Endothelial cell of umbilical vein (primary cell): ENCODE measurements at regions not wholly inside any gene's neighbourhood (a gene's known extent, or its start where the extent isn't known, plus 50 kb on each side); places are given as distances from the start of the nearest gene placed in this dataset.

Experiments used
- EZH2 ChIP-seq: IDR thresholded peaks from 2 replicates; pipeline ENCODE4 v1.6.1; 2012; ENCODE audit warnings: borderline replicate concordance, low read depth, mild to moderate bottlenecking, moderate library complexity, low read length, inconsistent platforms; ENCODE audit not compliant: severe bottlenecking
- FOS ChIP-seq: IDR thresholded peaks from 2 replicates; pipeline ENCODE4 v1.6.1; 2011; ENCODE audit warnings: mild to moderate bottlenecking, low read length, moderate library complexity, borderline replicate concordance; ENCODE audit not compliant: insufficient read depth
- POLR2A ChIP-seq: IDR thresholded peaks from 2 replicates; pipeline ENCODE4 v1.6.1; 2012; ENCODE audit warnings: low read depth, mild to moderate bottlenecking, control low read depth, low read length
- POLR2AphosphoS5 ChIP-seq: IDR thresholded peaks from 2 replicates; pipeline ENCODE4 v1.6.1; 2012; ENCODE audit warnings: low read depth, mild to moderate bottlenecking, control low read depth, low read length, moderate library complexity; ENCODE audit not compliant: insufficient read depth
- TF ChIP-seq, protein P1 (sequence below), 2 donors: IDR thresholded peaks; 1 replicate in 1 of 2; 2 replicates in 1 of 2; pipeline ENCODE4 v1.5.1; 2011; ENCODE audit warnings: low read length in 2 of 2, mild to moderate bottlenecking in 2 of 2, moderate library complexity in 2 of 2, control low read depth in 1 of 2, inconsistent platforms in 1 of 2, low read depth in 1 of 2; ENCODE audit not compliant: insufficient read depth in 1 of 2; ENCODE audit errors: extremely low read depth in 1 of 2

DNA sequence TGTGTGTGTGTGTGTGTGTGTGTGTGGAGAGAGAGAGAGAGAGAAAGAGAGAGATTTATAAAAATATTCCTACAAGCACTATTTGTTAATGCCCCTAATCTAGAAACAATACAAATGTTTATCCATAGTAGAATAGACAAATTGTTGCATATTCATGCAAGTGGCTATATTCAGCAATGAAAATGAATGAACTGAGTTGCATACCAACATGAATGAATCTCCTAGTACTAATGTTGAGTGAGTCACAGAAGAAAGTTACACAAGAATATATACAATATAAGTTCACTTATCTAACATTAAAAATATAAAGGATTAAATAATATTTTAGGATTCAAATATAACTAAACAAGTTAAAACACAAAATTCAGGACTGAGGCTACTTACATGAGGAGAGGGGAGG, 456.8 kb upstream of the AMOT start:
- TF ChIP-seq EZH2 (no peak), POLR2AphosphoS5 (no peak), POLR2A (no peak), FOS (no peak)
- TF ChIP-seq, protein P1, sequence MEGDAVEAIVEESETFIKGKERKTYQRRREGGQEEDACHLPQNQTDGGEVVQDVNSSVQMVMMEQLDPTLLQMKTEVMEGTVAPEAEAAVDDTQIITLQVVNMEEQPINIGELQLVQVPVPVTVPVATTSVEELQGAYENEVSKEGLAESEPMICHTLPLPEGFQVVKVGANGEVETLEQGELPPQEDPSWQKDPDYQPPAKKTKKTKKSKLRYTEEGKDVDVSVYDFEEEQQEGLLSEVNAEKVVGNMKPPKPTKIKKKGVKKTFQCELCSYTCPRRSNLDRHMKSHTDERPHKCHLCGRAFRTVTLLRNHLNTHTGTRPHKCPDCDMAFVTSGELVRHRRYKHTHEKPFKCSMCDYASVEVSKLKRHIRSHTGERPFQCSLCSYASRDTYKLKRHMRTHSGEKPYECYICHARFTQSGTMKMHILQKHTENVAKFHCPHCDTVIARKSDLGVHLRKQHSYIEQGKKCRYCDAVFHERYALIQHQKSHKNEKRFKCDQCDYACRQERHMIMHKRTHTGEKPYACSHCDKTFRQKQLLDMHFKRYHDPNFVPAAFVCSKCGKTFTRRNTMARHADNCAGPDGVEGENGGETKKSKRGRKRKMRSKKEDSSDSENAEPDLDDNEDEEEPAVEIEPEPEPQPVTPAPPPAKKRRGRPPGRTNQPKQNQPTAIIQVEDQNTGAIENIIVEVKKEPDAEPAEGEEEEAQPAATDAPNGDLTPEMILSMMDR (IDR thresholded peaks at IDR 0.05; ENCODE audit: extremely low read depth in 1 of 2, insufficient read depth in 1 of 2, low read depth in 1 of 2, low read length in 2 of 2), result no peak
